Karpas-422 (cell line): ENCODE measurements at regions not wholly inside any gene's neighbourhood (a gene's known extent, or its start where the extent isn't known, plus 50 kb on each side); places are given as distances from the start of the nearest gene placed in this dataset.

Source experiments
- DNase-seq: peaks from one replicate; pipeline ENCODE4 v3.0.0-alpha.2; 2015
- H2AFZ ChIP-seq: fragments of 200-600 bp; sonication (generic); 2 replicates; pipeline ENCODE4 v1.6.1; 2014; ENCODE audit warnings: antibody characterized with exemption, low read length, mixed read lengths
- H3K27ac ChIP-seq: fragments of 200-600 bp; sonication (generic); 2 replicates; pipeline ENCODE4 v1.5.1; 2014; ENCODE audit warnings: mild to moderate bottlenecking, low read length, moderate library complexity
- H3K27me3 ChIP-seq: fragments of 200-600 bp; sonication (generic); 2 replicates; pipeline ENCODE4 v1.6.1; 2014; ENCODE audit warnings: low read length, mixed read lengths
- H3K36me3 ChIP-seq: fragments of 200-600 bp; sonication (generic); 2 replicates; pipeline ENCODE4 v1.6.1; 2014; ENCODE audit warnings: low read length, mixed read lengths; ENCODE audit not compliant: insufficient read depth
- H3K4me1 ChIP-seq: fragments of 200-600 bp; sonication (generic); 2 replicates; pipeline ENCODE4 v1.6.1; 2014; ENCODE audit warnings: mild to moderate bottlenecking, low read length, mixed read lengths
- H3K4me2 ChIP-seq: fragments of 200-600 bp; sonication (generic); 2 replicates; pipeline ENCODE4 v1.6.1; 2014; ENCODE audit warnings: low read length, low read depth, mild to moderate bottlenecking; ENCODE audit not compliant: poor library complexity, severe bottlenecking
- H3K4me3 ChIP-seq: fragments of 200-600 bp; sonication (generic); 2 replicates; pipeline ENCODE4 v1.5.1; 2014; ENCODE audit warnings: mild to moderate bottlenecking, antibody characterized with exemption, low read length, mixed read lengths
- H3K79me2 ChIP-seq: fragments of 200-600 bp; sonication (generic); 2 replicates; pipeline ENCODE4 v1.6.1; 2014; ENCODE audit warnings: mild to moderate bottlenecking, low read length, mixed read lengths
- H3K9ac ChIP-seq: fragments of 200-600 bp; sonication (generic); 2 replicates; pipeline ENCODE4 v1.6.0; 2014; ENCODE audit warnings: low read length
- H3K9me2 ChIP-seq: fragments of 200-600 bp; sonication (generic), shearing (Covaris generic); replicated peaks from 2 replicates; pipeline ENCODE4 v1.6.0; 2014; ENCODE audit warnings: mild to moderate bottlenecking, low read length, moderate library complexity; ENCODE audit not compliant: insufficient read depth
- H3K9me3 ChIP-seq: fragments of 300-700, 200-600 bp; sonication (generic); 2 replicates; pipeline ENCODE4 v1.6.1; 2014; ENCODE audit warnings: low read length, mixed read lengths
- H4K20me1 ChIP-seq: fragments of 200-600 bp; sonication (generic); 2 replicates; pipeline ENCODE4 v1.6.1; 2014; ENCODE audit warnings: mild to moderate bottlenecking, antibody characterized with exemption, low read length, low read depth; ENCODE audit not compliant: insufficient read depth

DNA sequence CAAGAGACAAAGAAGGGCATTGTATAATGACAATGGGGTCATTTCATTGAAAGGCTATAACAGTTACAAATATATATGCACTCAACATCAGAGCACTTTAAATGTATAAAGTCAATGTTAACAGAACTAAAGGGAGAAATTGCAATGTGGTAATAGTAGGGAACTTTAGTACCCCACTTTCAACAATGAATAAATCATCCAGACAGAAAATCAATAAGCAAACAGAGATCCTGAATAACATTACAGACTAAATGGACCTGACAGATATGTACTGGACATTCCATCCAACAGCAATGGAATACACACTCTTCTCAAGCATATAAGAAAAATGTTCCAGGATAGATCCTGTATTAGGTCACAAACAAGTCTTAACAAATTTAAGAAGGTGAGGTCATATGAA, 90.5 kb upstream of the ALKAL2 start:
- no peak for DNase-seq
- H3K36me3 ChIP-seq: no peaks in the 10 kb centered on the region
- H3K27ac ChIP-seq: no peak overlapping the region
- no peaks in the 10 kb centered on the region for H3K9me2 ChIP-seq
- H3K4me3 ChIP-seq: no peak overlapping the region
- H3K9me3 ChIP-seq: 0 out of 2 replicates have a peak, but pooled peaks cover 3% of the 10 kb centered on the region
- H4K20me1 ChIP-seq: no peaks in the 10 kb centered on the region
- no peak overlapping the region for H2AFZ ChIP-seq
- H3K79me2 ChIP-seq: no peaks in the 10 kb centered on the region
- no peak overlapping the region for H3K4me2 ChIP-seq
- H3K9ac ChIP-seq: no peak overlapping the region
- no peaks in the 10 kb centered on the region for H3K4me1 ChIP-seq
- H3K27me3 ChIP-seq: no peaks in the 10 kb centered on the region

DNA sequence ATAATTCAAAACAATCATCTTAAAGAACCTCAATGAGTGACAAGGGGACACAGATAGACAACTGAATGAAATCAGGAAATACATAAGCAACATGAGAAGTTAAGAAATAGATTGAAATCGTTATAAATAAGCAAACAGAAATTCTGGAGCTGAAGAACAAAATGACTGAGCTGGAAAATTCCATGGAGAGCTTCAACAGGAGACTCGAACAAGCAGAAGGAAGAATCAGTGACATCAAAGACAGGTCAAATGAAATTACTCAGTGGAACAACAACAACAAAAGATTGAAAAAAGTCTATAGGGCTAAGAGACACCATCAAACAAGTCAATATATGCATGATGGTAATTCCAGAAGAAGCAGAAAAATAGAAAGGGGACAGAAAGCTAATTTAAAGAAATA, 89.5 kb upstream of the ALKAL2 start:
- Histone ChIP-seq H3K4me1 (no peaks in the 10 kb centered on the region), H3K4me3 (no peak overlapping the region), H3K9me3 (0 out of 2 replicates have a peak, but pooled peaks cover 3% of the 10 kb centered on the region), H3K9ac (no peak overlapping the region), H3K36me3 (no peaks in the 10 kb centered on the region), H3K79me2 (no peaks in the 10 kb centered on the region), H3K27ac (no peak overlapping the region), H2AFZ (no peak overlapping the region), H3K9me2 (no peaks in the 10 kb centered on the region), H3K4me2 (no peak overlapping the region), H3K27me3 (no peaks in the 10 kb centered on the region), H4K20me1 (no peaks in the 10 kb centered on the region)
- no peak for DNase-seq

DNA sequence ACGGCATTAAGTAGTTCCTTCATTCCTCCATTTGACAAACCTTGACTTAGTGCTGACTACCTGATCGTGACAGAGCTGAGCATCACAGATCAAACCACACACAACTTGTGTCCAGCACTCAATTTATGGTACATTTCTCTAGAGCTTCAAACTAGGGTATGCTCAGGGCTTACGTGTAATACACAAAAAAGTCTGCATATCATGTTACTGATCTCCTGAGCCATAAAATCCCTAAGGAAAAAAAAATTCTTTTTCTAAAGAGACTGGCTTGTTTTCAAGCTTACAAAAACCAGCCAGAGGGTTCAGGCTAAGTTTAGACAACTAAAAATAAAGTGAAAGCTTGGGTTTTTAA, 88.0 kb upstream of the ALKAL2 start:
- H3K36me3 ChIP-seq: no peaks in the 10 kb centered on the region
- no peaks in the 10 kb centered on the region for H3K79me2 ChIP-seq
- no peak for DNase-seq
- no peak overlapping the region for H2AFZ ChIP-seq
- H3K9me3 ChIP-seq: 0 out of 2 replicates have a peak, but pooled peaks cover 3% of the 10 kb centered on the region
- H3K4me1 ChIP-seq: no peaks in the 10 kb centered on the region
- H3K27me3 ChIP-seq: no peaks in the 10 kb centered on the region
- H4K20me1 ChIP-seq: no peaks in the 10 kb centered on the region
- no peak overlapping the region for H3K9ac ChIP-seq
- H3K27ac ChIP-seq: no peak overlapping the region
- H3K9me2 ChIP-seq: no peaks in the 10 kb centered on the region
- no peak overlapping the region for H3K4me2 ChIP-seq
- H3K4me3 ChIP-seq: no peak overlapping the region

DNA sequence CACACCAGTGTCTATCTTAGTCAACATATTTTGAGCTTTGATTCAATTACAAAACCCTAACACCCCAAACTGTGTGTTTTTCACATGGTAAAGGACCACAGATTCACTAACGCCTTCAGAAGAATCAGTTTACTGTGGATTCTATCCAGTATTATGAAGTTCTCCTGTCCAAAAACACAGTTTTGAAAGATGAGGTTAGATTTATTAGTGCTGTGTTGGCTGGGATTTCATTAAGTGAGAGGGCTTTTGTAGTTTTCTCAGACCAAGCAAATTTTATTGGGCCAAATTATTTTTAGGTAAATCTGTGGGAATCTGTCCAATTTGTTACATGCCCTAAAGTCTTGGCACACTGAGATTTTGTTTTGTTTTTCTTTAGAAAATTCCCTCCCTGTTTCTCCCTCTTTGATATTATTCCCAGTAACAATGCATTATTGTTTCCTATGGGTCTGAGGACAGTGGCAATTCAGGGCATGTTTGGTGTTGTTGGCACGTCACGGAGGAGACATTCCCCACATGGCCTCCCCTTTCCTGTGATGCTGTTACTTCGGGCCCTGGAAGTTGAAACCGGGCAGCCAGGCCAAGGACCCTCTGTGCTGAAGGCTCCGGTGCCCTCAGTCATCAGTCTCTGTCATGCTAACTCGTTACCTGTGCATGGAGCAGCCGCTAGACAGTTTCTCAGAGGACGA, 87.5 kb upstream of the ALKAL2 start:
- no peaks in the 10 kb centered on the region for H3K4me1 ChIP-seq
- no peaks in the 10 kb centered on the region for H3K27me3 ChIP-seq
- H2AFZ ChIP-seq: no peak overlapping the region
- no peaks in the 10 kb centered on the region for H4K20me1 ChIP-seq
- H3K9me3 ChIP-seq: 0 out of 2 replicates have a peak, but pooled peaks cover 3% of the 10 kb centered on the region
- H3K27ac ChIP-seq: no peak overlapping the region
- H3K36me3 ChIP-seq: no peaks in the 10 kb centered on the region
- DNase-seq: no peak
- no peak overlapping the region for H3K4me2 ChIP-seq
- no peaks in the 10 kb centered on the region for H3K79me2 ChIP-seq
- no peak overlapping the region for H3K9ac ChIP-seq
- H3K4me3 ChIP-seq: no peak overlapping the region
- H3K9me2 ChIP-seq: no peaks in the 10 kb centered on the region

DNA sequence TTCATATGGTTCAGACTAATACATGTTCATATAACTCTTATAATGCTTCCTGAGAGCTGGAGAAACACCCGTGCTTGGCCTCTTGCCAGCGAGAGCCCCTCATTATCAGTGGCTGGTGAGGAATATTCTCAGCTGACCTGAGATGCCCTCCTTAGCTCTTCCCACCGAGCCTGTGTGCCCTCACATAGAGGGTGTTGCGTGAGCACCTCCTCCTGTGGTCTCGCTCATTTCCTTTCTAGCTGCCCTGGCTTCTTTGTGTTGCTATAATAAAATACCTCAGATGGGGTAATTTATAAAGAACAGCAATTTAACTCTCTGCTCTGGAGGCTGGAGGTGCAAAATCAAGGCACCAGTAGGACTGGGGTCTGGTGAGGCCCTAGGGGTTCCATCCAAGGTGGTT, 80.5 kb upstream of the ALKAL2 start:
- no peaks in the 10 kb centered on the region for H3K36me3 ChIP-seq

DNA sequence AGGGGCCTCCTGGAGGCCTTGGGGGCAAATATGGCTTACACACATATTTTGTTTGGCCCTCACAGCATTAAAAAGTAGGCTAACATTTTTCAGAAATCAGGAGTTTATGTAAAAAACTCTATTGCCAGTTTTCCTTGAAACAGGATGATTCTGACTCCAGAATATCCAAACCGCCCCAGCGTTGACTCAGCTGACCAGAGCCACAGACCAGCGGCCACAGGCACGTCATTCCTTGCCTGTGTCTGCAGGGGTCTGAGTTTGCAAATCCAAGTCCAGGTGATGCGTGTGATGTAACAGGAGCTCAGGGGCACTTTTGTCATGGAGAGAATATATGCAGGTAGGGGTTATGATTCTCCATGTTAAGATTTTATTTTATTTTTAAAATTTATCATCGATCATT, 79.4 kb upstream of the ALKAL2 start:
- Histone ChIP-seq H2AFZ (no peak overlapping the region), H3K4me3 (no peak overlapping the region), H3K9me2 (no peaks in the 10 kb centered on the region), H3K9ac (no peak overlapping the region), H3K4me2 (no peak overlapping the region), H3K79me2 (no peaks in the 10 kb centered on the region), H3K9me3 (no peaks in the 10 kb centered on the region), H4K20me1 (no peaks in the 10 kb centered on the region), H3K27me3 (no peaks in the 10 kb centered on the region), H3K4me1 (no peaks in the 10 kb centered on the region), H3K36me3 (no peaks in the 10 kb centered on the region), H3K27ac (no peak overlapping the region)
- no peak for DNase-seq

More for the DNA sequence above, 80.5 kb upstream of the ALKAL2 start:
- Histone ChIP-seq H3K4me2 (no peak overlapping the region), H3K9me3 (no peaks in the 10 kb centered on the region), H3K79me2 (no peaks in the 10 kb centered on the region), H2AFZ (no peak overlapping the region), H3K9ac (no peak overlapping the region), H3K27me3 (no peaks in the 10 kb centered on the region), H3K4me3 (no peak overlapping the region), H3K27ac (no peak overlapping the region), H3K4me1 (no peaks in the 10 kb centered on the region), H4K20me1 (no peaks in the 10 kb centered on the region), H3K9me2 (no peaks in the 10 kb centered on the region)
- no peak for DNase-seq

DNA sequence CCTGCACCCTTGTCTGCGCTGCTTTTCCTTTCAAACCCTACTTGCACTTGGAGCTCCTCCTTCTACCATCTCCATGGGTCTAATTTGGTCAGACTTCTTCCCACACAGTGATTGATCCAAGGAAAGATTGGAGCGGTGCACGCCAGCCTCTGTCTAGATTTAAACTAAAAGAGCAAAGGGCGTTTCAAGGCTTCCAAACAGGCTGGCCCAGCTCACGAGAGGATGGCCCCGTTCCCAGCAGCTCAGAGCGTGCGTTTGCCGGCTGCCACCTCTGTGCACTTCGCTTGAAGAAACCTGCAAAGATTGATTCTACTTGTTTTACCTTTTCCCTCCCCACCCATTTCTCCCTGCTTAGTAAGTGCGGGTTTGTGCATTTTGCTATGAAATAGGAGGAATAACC, 78.8 kb upstream of the ALKAL2 start:
- no peaks in the 10 kb centered on the region for H4K20me1 ChIP-seq
- H2AFZ ChIP-seq: no peak overlapping the region
- H3K27me3 ChIP-seq: no peaks in the 10 kb centered on the region
- no peaks in the 10 kb centered on the region for H3K9me3 ChIP-seq
- H3K4me3 ChIP-seq: no peak overlapping the region
- no peak overlapping the region for H3K4me2 ChIP-seq
- H3K9me2 ChIP-seq: no peaks in the 10 kb centered on the region
- no peak overlapping the region for H3K9ac ChIP-seq
- H3K27ac ChIP-seq: no peak overlapping the region
- H3K4me1 ChIP-seq: no peaks in the 10 kb centered on the region
- H3K79me2 ChIP-seq: no peaks in the 10 kb centered on the region
- no peak for DNase-seq
- H3K36me3 ChIP-seq: no peaks in the 10 kb centered on the region

DNA sequence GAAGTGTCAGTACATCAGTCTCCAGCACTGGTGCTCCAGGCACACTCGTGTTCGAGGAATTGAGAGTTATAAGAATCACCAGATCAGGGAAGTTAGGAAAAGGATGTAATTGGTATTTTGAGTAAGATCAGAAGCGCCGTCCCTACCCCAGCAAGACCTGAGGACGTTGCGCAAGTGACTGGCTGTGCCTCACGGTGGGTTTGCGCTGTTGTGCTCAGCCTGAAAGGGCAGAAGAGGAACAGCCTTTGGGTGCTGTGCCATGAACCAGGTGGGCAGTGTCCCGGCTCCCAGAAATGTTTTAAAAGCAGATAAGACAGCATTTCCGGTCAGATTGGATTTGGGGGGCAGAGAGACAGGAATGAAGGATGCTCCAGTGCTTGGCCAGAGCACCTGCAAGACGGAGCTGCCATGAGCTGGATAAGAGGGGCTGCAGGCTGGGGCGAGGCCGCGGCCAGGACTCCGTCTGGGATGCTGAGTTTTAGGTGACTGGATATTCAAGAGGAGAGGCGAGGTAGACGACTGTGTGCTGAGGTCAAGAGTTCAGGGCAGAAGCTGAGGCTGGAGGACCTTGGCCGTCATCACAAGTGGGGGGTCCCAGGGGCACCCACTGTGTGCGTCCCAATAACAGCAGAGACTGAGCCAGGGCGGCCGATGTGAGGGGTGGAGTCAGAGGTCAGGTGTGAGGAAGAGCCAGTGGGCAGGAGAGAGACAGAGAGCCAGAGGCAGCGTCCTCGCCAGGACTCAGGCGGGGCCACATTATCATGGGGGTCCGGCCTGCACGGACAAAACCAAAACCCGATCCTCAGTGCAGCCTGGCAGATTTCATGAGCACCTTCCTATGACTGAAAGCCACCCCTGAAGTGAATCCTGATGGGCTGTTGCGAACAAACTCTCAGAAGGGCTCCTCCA, 77.7 kb upstream of the ALKAL2 start:
- H3K9me3 ChIP-seq: no peaks in the 10 kb centered on the region
- H3K9ac ChIP-seq: no peak overlapping the region
- no peak overlapping the region for H3K27ac ChIP-seq
- no peaks in the 10 kb centered on the region for H3K4me1 ChIP-seq
- no peak overlapping the region for H3K4me3 ChIP-seq
- H4K20me1 ChIP-seq: no peaks in the 10 kb centered on the region
- H3K36me3 ChIP-seq: no peaks in the 10 kb centered on the region
- no peak overlapping the region for H3K4me2 ChIP-seq
- no peaks in the 10 kb centered on the region for H3K27me3 ChIP-seq
- H3K9me2 ChIP-seq: no peaks in the 10 kb centered on the region
- no peak overlapping the region for H2AFZ ChIP-seq
- no peaks in the 10 kb centered on the region for H3K79me2 ChIP-seq
- no peak for DNase-seq
